Testis (tissue), 2 donors: ENCODE measurements at regions not wholly inside any gene's neighbourhood (a gene's known extent, or its start where the extent isn't known, plus 50 kb on each side); places are given as distances from the start of the nearest gene placed in this dataset.
"Not testable (repeated sequence)": the region's sequence is repeated elsewhere in the genome, so short reads cannot be mapped to it uniquely, and the experiment has no call there.

Source experiments
- DNase-seq: peaks from one replicate; pipeline ENCODE4 v3.0.0-alpha.2; 2019
- H3K27ac ChIP-seq, 2 donors: fragments of 200-600 bp; sonication (generic); one replicate each; pipeline ENCODE4 v1.5.1; 2019
- H3K27me3 ChIP-seq: fragments of 200-600 bp; sonication (generic); one replicate; pipeline ENCODE4 v1.5.1; 2019
- H3K36me3 ChIP-seq: fragments of 200-600 bp; sonication (generic); one replicate; pipeline ENCODE4 v1.5.1; 2017; ENCODE audit warnings: low read depth; ENCODE audit errors: missing control alignments
- H3K4me1 ChIP-seq: fragments of 200-600 bp; sonication (generic); one replicate; pipeline ENCODE4 v1.5.1; 2019
- H3K4me3 ChIP-seq, 2 donors: fragments of 200-600 bp; sonication (generic); one replicate each; pipeline ENCODE4 v1.5.1; 2017 to 2019
- H3K9me3 ChIP-seq: fragments of 200-600 bp; sonication (generic); one replicate; pipeline ENCODE4 v1.5.1; 2017
- CTCF ChIP-seq, 3 experiments: fragments of 450-650 bp in 2 of 3; fragments of 200-600 bp in 1 of 3; sonication (generic) in 1 of 3; IDR thresholded peaks; one replicate each; pipeline ENCODE4 v1.5.1; 2016 to 2019; ENCODE audit warnings: antibody characterized with exemption in 3 of 3, mild to moderate bottlenecking in 2 of 3, moderate library complexity in 1 of 3
- POLR2A ChIP-seq: fragments of 450-650 bp; IDR thresholded peaks from one replicate; pipeline ENCODE4 v1.6.1; 2017; ENCODE audit warnings: antibody characterized with exemption, mild to moderate bottlenecking, moderate library complexity
- WGBS, 2 donors: methylation state at CpG; one replicate each; pipeline ENCODE4 v1.1.5; 2018; 5-methylcytosine and 5-hydroxymethylcytosine counted together
- intact Hi-C: fragments of 100-400 bp; cut with DNase I; formaldehyde crosslinking; loops from one replicate; pipeline ENCODE4 v1.15.1; 2023; ENCODE audit warnings: low total_unique reads

- no peaks in the 10 kb centered on the region for H3K27me3 ChIP-seq
- 76 to 85% methylated on average over 2 of the region's 2 CpGs for WGBS, 2 donors
- intact Hi-C loops: no loop called here
- no peak overlapping the region for H3K27ac ChIP-seq
- DNase-seq: no peak
- TF ChIP-seq POLR2A (no peak), CTCF (IDR thresholded peaks at IDR 0.05) (no peak)
- H3K36me3 ChIP-seq: no peaks in the 10 kb centered on the region
- no peaks in the 10 kb centered on the region for H3K9me3 ChIP-seq
- no peak overlapping the region for H3K4me3 ChIP-seq
- no peaks in the 10 kb centered on the region for H3K4me1 ChIP-seq
Observed at GRCh38 chr12:63450816-63451215, 217.5 kb downstream of the DPY19L2 start.

- no peaks in the 10 kb centered on the region for H3K27me3 ChIP-seq
- no peak overlapping the region for H3K27ac ChIP-seq
- no peaks in the 10 kb centered on the region for H3K4me1 ChIP-seq
- no peak for DNase-seq
- WGBS, 2 donors: 89 to 93% methylated on average over 1 of the region's 1 CpG
- TF ChIP-seq POLR2A: no peak
- no peak for TF ChIP-seq CTCF (IDR thresholded peaks at IDR 0.05)
- intact Hi-C loops: no loop called here
- no peaks in the 10 kb centered on the region for H3K9me3 ChIP-seq
- no peak overlapping the region for H3K4me3 ChIP-seq
- no peaks in the 10 kb centered on the region for H3K36me3 ChIP-seq
Observed at GRCh38 chr12:63450334-63450733, 218.0 kb downstream of the DPY19L2 start.

- no peak for TF ChIP-seq CTCF (IDR thresholded peaks at IDR 0.05)
- TF ChIP-seq POLR2A: no peak
- intact Hi-C loops: no loop called here
- no peaks in the 10 kb centered on the region for H3K36me3 ChIP-seq
- H3K27ac ChIP-seq: no peak overlapping the region
- no peaks in the 10 kb centered on the region for H3K9me3 ChIP-seq
- no peaks in the 10 kb centered on the region for H3K27me3 ChIP-seq
- DNase-seq: no peak
- 75 to 84% methylated on average over 3 of the region's 3 CpGs for WGBS, 2 donors
- H3K4me3 ChIP-seq: no peak overlapping the region
- H3K4me1 ChIP-seq: no peaks in the 10 kb centered on the region
Observed at GRCh38 chr12:63445224-63445880, 222.9 kb downstream of the DPY19L2 start.

GRCh38 chr12:63440048-63440447 is 228.2 kb downstream of the DPY19L2 start:
- 24 to 47% methylated on average over 5 of the region's 5 CpGs for WGBS, 2 donors
- no peaks in the 10 kb centered on the region for H3K9me3 ChIP-seq
- TF ChIP-seq CTCF (IDR thresholded peaks at IDR 0.05) (no peak), POLR2A (no peak)
- H3K27me3 ChIP-seq: no peaks in the 10 kb centered on the region
- no peak overlapping the region for H3K27ac ChIP-seq
- intact Hi-C loops: no loop called here
- DNase-seq: no peak
- no peaks in the 10 kb centered on the region for H3K4me1 ChIP-seq
- H3K4me3 ChIP-seq: no peak overlapping the region
- H3K36me3 ChIP-seq: no peaks in the 10 kb centered on the region

GRCh38 chr12:63434384-63434783 is 233.9 kb downstream of the DPY19L2 start:
- 95 to 96% methylated on average over 11 of the region's 11 CpGs for WGBS, 2 donors
- H3K27ac ChIP-seq, H3K27me3 ChIP-seq, H3K4me3 ChIP-seq, intact Hi-C loops, H3K36me3 ChIP-seq, DNase-seq, H3K9me3 ChIP-seq, H3K4me1 ChIP-seq: not testable (repeated sequence)

- H3K4me3 ChIP-seq, H3K27ac ChIP-seq, H3K36me3 ChIP-seq, H3K4me1 ChIP-seq, DNase-seq, H3K27me3 ChIP-seq, intact Hi-C loops, H3K9me3 ChIP-seq: not testable (repeated sequence)
Observed at GRCh38 chr12:63427969-63428368, 240.3 kb downstream of the DPY19L2 start.

- intact Hi-C loops: not testable (repeated sequence)
- 89 to 90% methylated on average over 2 of the region's 2 CpGs for WGBS, 2 donors
Observed at GRCh38 chr12:63427029-63427428, 241.3 kb downstream of the DPY19L2 start.

More at GRCh38 chr12:63427029-63427428, 241.3 kb downstream of the DPY19L2 start:
- H3K27me3 ChIP-seq, H3K27ac ChIP-seq, DNase-seq, H3K9me3 ChIP-seq, H3K4me3 ChIP-seq, H3K36me3 ChIP-seq, H3K4me1 ChIP-seq: not testable (repeated sequence)
